IPS DF 6.9 (cell line): ENCODE measurements at regions not wholly inside any gene's neighbourhood (a gene's known extent, or its start where the extent isn't known, plus 50 kb on each side); places are given as distances from the start of the nearest gene placed in this dataset.

Experiments
- DNase-seq: peaks from one replicate; pipeline ENCODE4 v3.0.0-alpha.2; 2013; ENCODE audit warnings: low read depth, low spot score
- H3K27ac ChIP-seq: one replicate; pipeline ENCODE4 v1.5.1; 2013; ENCODE audit warnings: low read length, control low read depth
- H3K27me3 ChIP-seq: 2 replicates; pipeline ENCODE4 v1.6.1; 2013; ENCODE audit warnings: mild to moderate bottlenecking, low read length; ENCODE audit not compliant: control insufficient read depth, insufficient read depth
- H3K36me3 ChIP-seq: 2 replicates; pipeline ENCODE4 v1.6.1; 2013; ENCODE audit warnings: low read length; ENCODE audit not compliant: control insufficient read depth, insufficient read depth
- H3K4me1 ChIP-seq: 2 replicates; pipeline ENCODE4 v1.6.1; 2013; ENCODE audit warnings: low read length; ENCODE audit not compliant: control insufficient read depth, insufficient read depth
- H3K4me3 ChIP-seq: 2 replicates; pipeline ENCODE4 v1.5.1; 2013; ENCODE audit warnings: mild to moderate bottlenecking, low read length
- H3K9me3 ChIP-seq: 2 replicates; pipeline ENCODE4 v1.6.1; 2013; ENCODE audit warnings: low read length, inconsistent platforms; ENCODE audit not compliant: control insufficient read depth, insufficient read depth
- WGBS: extraction: QIAGEN DNeasy Blood & Tissue Kit; methylation state at CpG from one replicate; pipeline ENCODE4 v1.1.7; 2013; ENCODE audit warnings: mixed read lengths, missing lambda C conversion rate; ENCODE audit not compliant: insufficient read length, insufficient coverage; 5-methylcytosine and 5-hydroxymethylcytosine counted together

- no peak overlapping the region for H3K4me3 ChIP-seq
- H3K4me1 ChIP-seq: no peaks in the 10 kb centered on the region
- WGBS: no CpG with 5 or more reads among the region's 2 CpGs
- no peaks in the 10 kb centered on the region for H3K9me3 ChIP-seq
- DNase-seq: no peak
- H3K27me3 ChIP-seq: no peaks in the 10 kb centered on the region
- no peaks in the 10 kb centered on the region for H3K36me3 ChIP-seq
- no peak overlapping the region for H3K27ac ChIP-seq
These were observed 131.2 kb upstream of the MKI67 start for GRCh38 chr10:128257428-128257827.

GRCh38 chr10:128258421-128258976 is 132.3 kb upstream of the MKI67 start:
- Histone ChIP-seq H3K27ac (no peak overlapping the region), H3K4me1 (no peaks in the 10 kb centered on the region), H3K4me3 (no peak overlapping the region), H3K27me3 (no peaks in the 10 kb centered on the region), H3K9me3 (no peaks in the 10 kb centered on the region), H3K36me3 (no peaks in the 10 kb centered on the region)
- WGBS: no CpG with 5 or more reads among the region's 3 CpGs
- DNase-seq: no peak

GRCh38 chr10:128263891-128264688 is 137.9 kb upstream of the MKI67 start:
- Histone ChIP-seq H3K36me3 (no peaks in the 10 kb centered on the region), H3K27ac (no peak overlapping the region), H3K4me1 (peaks cover 4% of the 10 kb centered on the region; the same call in 1 of the 2 replicates), H3K9me3 (no peaks in the 10 kb centered on the region), H3K4me3 (no peak overlapping the region), H3K27me3 (no peaks in the 10 kb centered on the region)
- WGBS: 100% methylated on average over 1 of the region's 13 CpGs
- DNase-seq: no peak

GRCh38 chr10:128265596-128265995 is 139.4 kb upstream of the MKI67 start:
- no peaks in the 10 kb centered on the region for H3K36me3 ChIP-seq
- H3K4me3 ChIP-seq: no peak overlapping the region
- H3K4me1 ChIP-seq: peaks cover 4% of the 10 kb centered on the region; the same call in 1 of the 2 replicates
- no peaks in the 10 kb centered on the region for H3K27me3 ChIP-seq
- H3K27ac ChIP-seq: no peak overlapping the region
- no CpG with 5 or more reads among the region's 32 CpGs for WGBS
- H3K9me3 ChIP-seq: no peaks in the 10 kb centered on the region
- no peak for DNase-seq

GRCh38 chr10:128267581-128267980 is 141.4 kb upstream of the MKI67 start:
- Histone ChIP-seq H3K4me1 (peaks cover 4% of the 10 kb centered on the region; the same call in 1 of the 2 replicates), H3K36me3 (no peaks in the 10 kb centered on the region), H3K27ac (no peak overlapping the region), H3K9me3 (no peaks in the 10 kb centered on the region), H3K27me3 (no peaks in the 10 kb centered on the region), H3K4me3 (no peak overlapping the region)
- no CpG with 5 or more reads among the region's 5 CpGs for WGBS
- no peak for DNase-seq

GRCh38 chr10:128268015-128268722 is 141.9 kb upstream of the MKI67 start:
- Histone ChIP-seq H3K9me3 (no peaks in the 10 kb centered on the region), H3K4me3 (no peak overlapping the region), H3K27me3 (no peaks in the 10 kb centered on the region), H3K36me3 (no peaks in the 10 kb centered on the region), H3K27ac (no peak overlapping the region), H3K4me1 (peaks cover 4% of the 10 kb centered on the region; the same call in 1 of the 2 replicates)
- WGBS: no CpG with 5 or more reads among the region's 25 CpGs
- DNase-seq: peak; percentile 45

GRCh38 chr10:128274938-128275337 is 148.7 kb upstream of the MKI67 start:
- H3K9me3 ChIP-seq: no peaks in the 10 kb centered on the region
- no peak overlapping the region for H3K4me3 ChIP-seq
- H3K27me3 ChIP-seq: no peaks in the 10 kb centered on the region
- H3K27ac ChIP-seq: no peak overlapping the region
- DNase-seq: no peak
- WGBS: no CpG with 5 or more reads among the region's 10 CpGs
- H3K4me1 ChIP-seq: peaks cover 1% of the 10 kb centered on the region; the same call in 1 of the 2 replicates
- no peaks in the 10 kb centered on the region for H3K36me3 ChIP-seq

GRCh38 chr10:128275388-128276177 is 149.4 kb upstream of the MKI67 start:
- Histone ChIP-seq H3K27ac (no peak overlapping the region), H3K27me3 (no peaks in the 10 kb centered on the region), H3K4me3 (no peak overlapping the region), H3K4me1 (peaks cover 1% of the 10 kb centered on the region; the same call in 1 of the 2 replicates), H3K9me3 (no peaks in the 10 kb centered on the region), H3K36me3 (no peaks in the 10 kb centered on the region)
- no CpG with 5 or more reads among the region's 19 CpGs for WGBS
- DNase-seq: no peak

GRCh38 chr10:128277267-128277840 is 151.1 kb upstream of the MKI67 start:
- Histone ChIP-seq H3K27me3 (no peaks in the 10 kb centered on the region), H3K4me1 (peaks cover 1% of the 10 kb centered on the region; the same call in 1 of the 2 replicates), H3K9me3 (no peaks in the 10 kb centered on the region), H3K36me3 (no peaks in the 10 kb centered on the region), H3K27ac (no peak overlapping the region), H3K4me3 (no peak overlapping the region)
- no peak for DNase-seq
- WGBS: no CpG with 5 or more reads among the region's 8 CpGs

- H3K9me3 ChIP-seq: no peaks in the 10 kb centered on the region
- no peaks in the 10 kb centered on the region for H3K36me3 ChIP-seq
- H3K4me3 ChIP-seq: no peak overlapping the region
- WGBS: no CpG with 5 or more reads among the region's 7 CpGs
- H3K27ac ChIP-seq: no peak overlapping the region
- no peak for DNase-seq
- H3K27me3 ChIP-seq: no peaks in the 10 kb centered on the region
- H3K4me1 ChIP-seq: 0 out of 2 replicates have a peak, but pooled peaks cover 1% of the 10 kb centered on the region
These were observed 152.1 kb upstream of the MKI67 start for GRCh38 chr10:128278362-128278761.
